Lung (tissue), 11 donors: ENCODE measurements at regions not wholly inside any gene's neighbourhood (a gene's known extent, or its start where the extent isn't known, plus 50 kb on each side); places are given as distances from the start of the nearest gene placed in this dataset.
"Not testable (repeated sequence)": the region's sequence is repeated elsewhere in the genome, so short reads cannot be mapped to it uniquely, and the experiment has no call there.

Experiments
- ATAC-seq: fragments of 200-7000 bp; cut with Tn5 transposase; one replicate; pipeline ENCODE4 v1.9.1; 2020; ENCODE audit warnings: moderate number of reproducible peaks; ENCODE audit not compliant: insufficient read depth, low FRiP score
- DNase-seq, 3 donors: peaks; one replicate each; pipeline ENCODE4 v3.0.0-alpha.2; 2013 to 2017
- H3K27ac ChIP-seq, 2 donors: one replicate each; pipeline ENCODE4 v1.5.1; 2013; ENCODE audit warnings: mild to moderate bottlenecking in 2 of 2, moderate library complexity in 2 of 2, control low read depth in 1 of 2, inconsistent platforms in 1 of 2, low read depth in 1 of 2, low read length in 1 of 2
- H3K27me3 ChIP-seq, 3 donors: one replicate each; pipeline ENCODE4 v1.5.1; 2013; ENCODE audit warnings: low read length in 2 of 3; ENCODE audit not compliant: control insufficient read depth in 3 of 3, insufficient read depth in 3 of 3
- H3K36me3 ChIP-seq, 4 donors: one replicate each; pipeline ENCODE4 v1.5.1; 2013; ENCODE audit warnings: low read length in 4 of 4, mild to moderate bottlenecking in 1 of 4, moderate library complexity in 1 of 4; ENCODE audit not compliant: control insufficient read depth in 4 of 4, insufficient read depth in 4 of 4
- H3K4me1 ChIP-seq, 5 donors: one replicate each; pipeline ENCODE4 v1.5.1; 2013; ENCODE audit warnings: low read length in 5 of 5, mild to moderate bottlenecking in 2 of 5, moderate library complexity in 1 of 5; ENCODE audit not compliant: control insufficient read depth in 5 of 5, insufficient read depth in 5 of 5
- H3K4me3 ChIP-seq: one replicate; pipeline ENCODE4 v1.5.1; 2013; ENCODE audit warnings: mild to moderate bottlenecking, control low read depth, moderate library complexity
- H3K9ac ChIP-seq, 2 donors: one replicate each; pipeline ENCODE4 v1.5.1; 2013; ENCODE audit warnings: low read length in 2 of 2, control low read depth in 1 of 2; ENCODE audit not compliant: insufficient read depth in 1 of 2
- H3K9me3 ChIP-seq, 4 donors: one replicate each; pipeline ENCODE4 v1.5.1; 2013; ENCODE audit warnings: low read length in 3 of 4, mild to moderate bottlenecking in 1 of 4, moderate library complexity in 1 of 4; ENCODE audit not compliant: control insufficient read depth in 4 of 4, insufficient read depth in 3 of 4
- CTCF ChIP-seq: IDR thresholded peaks from 2 replicates; pipeline ENCODE4 v1.5.1; 2012; ENCODE audit warnings: mild to moderate bottlenecking; ENCODE audit errors: control extremely low read depth, extremely low read depth
- WGBS, 2 donors: extraction: QIAGEN DNeasy Blood & Tissue Kit; methylation state at CpG; one replicate each; pipeline ENCODE4 v1.1.7; 2013; 5-methylcytosine and 5-hydroxymethylcytosine counted together
- donor health status: control.
- donor health status: control.
- donor health status: Bipolar disorder and iron deficiency.
- donor health status: healthy.
- donor health status: DM: yes; HTN: yes; CAD: no.

DNA sequence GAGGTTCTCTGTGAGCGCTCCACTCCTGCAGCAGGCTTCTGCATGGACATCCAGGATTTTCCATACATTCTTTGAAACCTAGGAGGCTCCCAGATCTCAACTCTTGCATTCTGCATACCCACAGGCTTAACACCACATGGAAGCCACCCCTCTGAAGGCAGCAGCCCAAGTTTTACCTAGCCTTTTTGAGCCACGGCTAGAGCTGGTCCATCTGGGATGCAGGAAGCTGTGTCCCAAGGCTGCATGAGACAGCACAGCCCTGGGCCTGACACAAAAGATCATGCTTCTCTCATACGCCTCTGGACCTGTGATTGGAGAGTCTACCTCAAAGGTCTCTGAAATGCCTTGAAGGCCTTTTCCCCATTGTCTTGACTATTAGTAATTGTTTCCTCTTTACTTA is 53.6 kb upstream of the RPRM start:
- no peaks in the 10 kb centered on the region for H3K4me1 ChIP-seq
- WGBS, 2 donors = 90 to 95% methylated on average over 3 of the region's 3 CpGs
- TF ChIP-seq CTCF = no peak
- H3K9ac ChIP-seq = no peak overlapping the region
- no peak overlapping the region for H3K4me3 ChIP-seq
- no peak overlapping the region for H3K27ac ChIP-seq
- DNase-seq = no peak
- no peak for ATAC-seq
- H3K36me3 ChIP-seq = no peaks in the 10 kb centered on the region
- no peaks in the 10 kb centered on the region for H3K27me3 ChIP-seq
- no peaks in the 10 kb centered on the region for H3K9me3 ChIP-seq

- DNase-seq, H3K36me3 ChIP-seq, ATAC-seq, H3K27ac ChIP-seq, H3K9ac ChIP-seq, H3K4me1 ChIP-seq, H3K9me3 ChIP-seq, H3K27me3 ChIP-seq, H3K4me3 ChIP-seq: not testable (repeated sequence)
- 92 to 96% methylated on average over 4 of the region's 4 CpGs for WGBS, 2 donors
Observed at GRCh38 chr2:153533803-153534202, 55.2 kb upstream of the RPRM start.

- H3K4me3 ChIP-seq, DNase-seq, H3K9me3 ChIP-seq, H3K4me1 ChIP-seq, H3K27me3 ChIP-seq, ATAC-seq, H3K9ac ChIP-seq, H3K36me3 ChIP-seq, H3K27ac ChIP-seq: not testable (repeated sequence)
- WGBS, 2 donors = 85% methylated on average over 6 to 7 of the region's 7 CpGs
Observed at GRCh38 chr2:153534590-153534989, 56.0 kb upstream of the RPRM start.

DNA sequence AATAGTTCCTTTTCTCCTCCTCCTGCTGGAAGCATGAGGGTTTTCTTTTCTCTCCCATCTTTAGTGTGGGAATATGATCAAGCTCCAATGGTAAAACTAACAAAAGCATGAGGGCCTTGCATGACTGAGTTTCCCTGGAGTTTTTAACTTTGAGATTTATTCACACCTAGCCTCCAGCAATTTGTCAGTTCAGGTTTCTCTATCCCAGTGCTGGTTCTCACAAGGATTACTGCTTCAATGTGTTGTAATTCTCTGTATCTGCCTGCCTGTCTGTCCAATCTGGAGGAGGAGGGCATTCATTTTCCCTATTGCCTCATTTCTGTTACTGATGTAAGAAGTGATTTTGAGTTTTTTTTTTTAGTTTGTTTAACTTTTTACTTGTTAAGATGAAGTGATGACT is 57.6 kb upstream of the RPRM start:
- TF ChIP-seq CTCF = no peak
- Histone ChIP-seq H3K9me3 (peaks cover 0 to 6% (median 0%) of the 10 kb centered on the region in 4 donors), H3K27ac (no peak overlapping the region), H3K27me3 (no peaks in the 10 kb centered on the region), H3K4me1 (no peaks in the 10 kb centered on the region), H3K9ac (no peak overlapping the region), H3K36me3 (no peaks in the 10 kb centered on the region), H3K4me3 (no peak overlapping the region)
- DNase-seq = no peak
- no peak for ATAC-seq

- not testable (repeated sequence) for H3K36me3 ChIP-seq, H3K27me3 ChIP-seq, ATAC-seq, H3K9ac ChIP-seq, H3K9me3 ChIP-seq, H3K4me3 ChIP-seq, DNase-seq, H3K4me1 ChIP-seq, H3K27ac ChIP-seq
- WGBS, 2 donors = no CpG with 5 or more reads among the region's 1 CpG
Observed at GRCh38 chr2:153538102-153538501, 59.5 kb upstream of the RPRM start.
